ENCODE measurements at regions not wholly inside any gene's neighbourhood (a gene's known extent, or its start where the extent isn't known, plus 50 kb on each side); places are given as distances from the start of the nearest gene placed in this dataset.

DNA sequence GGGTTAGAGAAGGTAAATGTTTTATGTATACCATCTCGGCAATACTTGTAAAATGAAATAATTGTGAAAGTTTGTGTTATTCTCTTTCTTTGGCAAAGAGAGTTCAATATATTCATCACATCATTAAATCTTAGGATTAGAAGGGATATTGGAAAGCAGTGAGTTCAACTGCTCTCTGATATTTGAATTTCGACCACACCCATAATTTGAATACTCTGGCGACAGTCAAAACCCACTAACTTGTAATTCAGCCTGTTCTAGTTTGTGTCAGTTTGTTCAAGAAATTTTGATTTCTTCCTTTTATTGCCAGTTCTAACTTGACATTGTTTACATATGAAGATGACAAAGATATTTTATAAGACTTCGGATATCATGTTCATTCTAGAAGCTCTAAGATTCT, 1380.5 kb upstream of the CDH8 start:
- no peak for ATAC-seq
- ChIA-PET RAD21 (ENCODE audit: unreplicated experiment) (no interaction called here), POLR2A (no interaction called here), CTCF (no interaction called here), SMC1A (ENCODE audit: uncharacterized antibody, unreplicated experiment) (no interaction called here)
- H3K36me3 ChIP-seq (ENCODE audit: control insufficient read depth in 2 of 2, insufficient read depth in 2 of 2, low read length in 1 of 2) = no peaks in the 10 kb centered on the region
- H3K4me1 ChIP-seq (ENCODE audit: control insufficient read depth, insufficient read depth, low read length) = no peaks in the 10 kb centered on the region
- H3K9me3 ChIP-seq (replicated peaks; ENCODE audit: control insufficient read depth, insufficient read depth, low read length) = no peaks in the 10 kb centered on the region
- no peak overlapping the region for H3K4me2 ChIP-seq (ENCODE audit: control insufficient read depth, insufficient read depth)
- intact Hi-C loops (cut with micrococcal nuclease; ENCODE audit: unreplicated experiment) = no loop called here
- H4K20me1 ChIP-seq (ENCODE audit: control insufficient read depth, insufficient read depth) = no peaks in the 10 kb centered on the region
- no peak overlapping the region for H3K27ac ChIP-seq (ENCODE audit: control insufficient read depth, insufficient read depth)
- H3K79me2 ChIP-seq (ENCODE audit: control insufficient read depth, insufficient read depth, low read length) = no peaks in the 10 kb centered on the region
- H3K27me3 ChIP-seq (replicated peaks in 1 of 2; ENCODE audit: control insufficient read depth in 2 of 2, insufficient read depth in 2 of 2, low read length in 1 of 2) = no peaks in the 10 kb centered on the region
- TF ChIP-seq USF1 (IDR thresholded peaks at IDR 0.05; ENCODE audit: borderline replicate concordance, extremely low read length, insufficient read depth, low read depth, low read length) = no peak
- no peak for TF ChIP-seq TARDBP (IDR thresholded peaks at IDR 0.05; ENCODE audit: borderline replicate concordance)
- TF ChIP-seq MTA3 (IDR thresholded peaks at IDR 0.05; ENCODE audit: borderline replicate concordance, low read length) = no peak
- TF ChIP-seq SIX5 (IDR thresholded peaks at IDR 0.05; ENCODE audit: low read depth, low read length, severe bottlenecking) = no peak
- TF ChIP-seq MEF2B (IDR thresholded peaks at IDR 0.05; ENCODE audit: partially characterized antibody, poor library complexity, severe bottlenecking) = no peak
- no peak for TF ChIP-seq ETV6 (conservative IDR thresholded peaks at IDR 0.05 in 1 of 2, IDR thresholded peaks at IDR 0.05 in 1 of 2; ENCODE audit: borderline replicate concordance in 1 of 2, low read depth in 1 of 2)
- no peak for TF ChIP-seq EGR1 (IDR thresholded peaks at IDR 0.05; ENCODE audit: borderline replicate concordance in 1 of 2, low read depth in 2 of 2, low read length in 2 of 2)
- no peak for TF ChIP-seq FOXK2 (IDR thresholded peaks at IDR 0.05)
- no peak for TF ChIP-seq HDGF (IDR thresholded peaks at IDR 0.05)
- TF ChIP-seq, protein P1, sequence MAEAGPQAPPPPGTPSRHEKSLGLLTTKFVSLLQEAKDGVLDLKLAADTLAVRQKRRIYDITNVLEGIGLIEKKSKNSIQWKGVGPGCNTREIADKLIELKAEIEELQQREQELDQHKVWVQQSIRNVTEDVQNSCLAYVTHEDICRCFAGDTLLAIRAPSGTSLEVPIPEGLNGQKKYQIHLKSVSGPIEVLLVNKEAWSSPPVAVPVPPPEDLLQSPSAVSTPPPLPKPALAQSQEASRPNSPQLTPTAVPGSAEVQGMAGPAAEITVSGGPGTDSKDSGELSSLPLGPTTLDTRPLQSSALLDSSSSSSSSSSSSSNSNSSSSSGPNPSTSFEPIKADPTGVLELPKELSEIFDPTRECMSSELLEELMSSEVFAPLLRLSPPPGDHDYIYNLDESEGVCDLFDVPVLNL (IDR thresholded peaks at IDR 0.05; ENCODE audit: low read depth, low read length) = no peak
- no peak for TF ChIP-seq PAX5 (IDR thresholded peaks at IDR 0.05; ENCODE audit: borderline replicate concordance, low read depth, low read length)
- no peak overlapping the region for H3K9ac ChIP-seq (ENCODE audit: control insufficient read depth, insufficient read depth, low read length)
- no peak for FAIRE-seq
- no peak overlapping the region for H3K4me3 ChIP-seq
- BruUV-seq (replicated peaks) = no TSS peak
- in situ Hi-C loops (cut with MboI) = no loop called here
- DNase-seq (ENCODE audit: low read depth, low spot score) = no peak
- no peak overlapping the region for H2AFZ ChIP-seq (ENCODE audit: control insufficient read depth, low read depth, low read length)
- WGBS (ENCODE audit: insufficient coverage, insufficient replicate concordance, low lambda C conversion rate, missing lambda C conversion rate) = 18% methylated on average over 4 of the region's 4 CpGs
